H9 (cell line): ENCODE measurements at regions not wholly inside any gene's neighbourhood (a gene's known extent, or its start where the extent isn't known, plus 50 kb on each side); places are given as distances from the start of the nearest gene placed in this dataset.

ENCODE experiments used
- DNase-seq: peaks from one replicate; pipeline ENCODE4 v3.0.0-alpha.2; 2017
- H2AFZ ChIP-seq: one replicate; pipeline ENCODE4 v1.6.1; 2013; ENCODE audit warnings: mild to moderate bottlenecking, low read length, control low read depth, moderate library complexity
- H2AK5ac ChIP-seq: 2 replicates; pipeline ENCODE4 v1.6.1; 2013; ENCODE audit warnings: low read length, control low read depth, mixed read lengths; ENCODE audit not compliant: insufficient read length
- H2BK120ac ChIP-seq: one replicate; pipeline ENCODE4 v1.6.1; 2013; ENCODE audit warnings: low read depth, mild to moderate bottlenecking, low read length, control low read depth, inconsistent platforms; ENCODE audit not compliant: poor library complexity, severe bottlenecking
- H2BK12ac ChIP-seq: 2 replicates; pipeline ENCODE4 v1.6.1; 2013; ENCODE audit warnings: low read length, control low read depth, mixed read lengths, low read depth; ENCODE audit not compliant: insufficient read length
- H2BK15ac ChIP-seq: 2 replicates; pipeline ENCODE4 v1.6.1; 2013; ENCODE audit warnings: low read depth, low read length, control low read depth
- H2BK20ac ChIP-seq: one replicate; pipeline ENCODE4 v1.6.1; 2013; ENCODE audit warnings: low read depth, mild to moderate bottlenecking, low read length, control low read depth, inconsistent platforms; ENCODE audit not compliant: poor library complexity, severe bottlenecking
- H2BK5ac ChIP-seq: 2 replicates; pipeline ENCODE4 v1.6.1; 2013; ENCODE audit warnings: low read length, control low read depth, mixed read lengths; ENCODE audit not compliant: insufficient read length
- H3K14ac ChIP-seq: 2 replicates; pipeline ENCODE4 v1.6.1; 2013; ENCODE audit warnings: low read length, control low read depth; ENCODE audit not compliant: insufficient read depth
- H3K18ac ChIP-seq: 2 replicates; pipeline ENCODE4 v1.6.1; 2013; ENCODE audit warnings: low read depth, mild to moderate bottlenecking, mixed read lengths, low read length, control low read depth; ENCODE audit not compliant: insufficient read length
- H3K23ac ChIP-seq: 2 replicates; pipeline ENCODE4 v1.6.1; 2013; ENCODE audit warnings: low read length, control low read depth, mixed read lengths, low read depth; ENCODE audit not compliant: insufficient read length
- H3K23me2 ChIP-seq: 2 replicates; pipeline ENCODE4 v1.6.1; 2013; ENCODE audit warnings: low read depth, mild to moderate bottlenecking, mixed read lengths, low read length, control low read depth; ENCODE audit not compliant: insufficient read length, poor library complexity, severe bottlenecking
- H3K27ac ChIP-seq: 2 replicates; pipeline ENCODE4 v1.5.1; 2013; ENCODE audit warnings: low read length, control low read depth, mixed read lengths, low read depth; ENCODE audit not compliant: insufficient read length
- H3K27me3 ChIP-seq: 2 replicates; pipeline ENCODE4 v1.6.1; 2013; ENCODE audit warnings: low read length, control low read depth, inconsistent platforms; ENCODE audit not compliant: insufficient read depth
- H3K4ac ChIP-seq: 2 replicates; pipeline ENCODE4 v1.6.1; 2013; ENCODE audit warnings: low read depth, mild to moderate bottlenecking, control low read depth, inconsistent platforms, low read length, moderate library complexity
- H3K4me1 ChIP-seq: 2 replicates; pipeline ENCODE4 v1.6.1; 2013; ENCODE audit warnings: low read length, control low read depth, inconsistent platforms; ENCODE audit not compliant: insufficient read depth
- H3K4me2 ChIP-seq: 2 replicates; pipeline ENCODE4 v1.6.1; 2013; ENCODE audit warnings: low read length, control low read depth, mixed read lengths; ENCODE audit not compliant: insufficient read length, insufficient read depth
- H3K56ac ChIP-seq: 2 replicates; pipeline ENCODE4 v1.6.1; 2013; ENCODE audit warnings: low read depth, mild to moderate bottlenecking, mixed read lengths, low read length, control low read depth; ENCODE audit not compliant: insufficient read length
- H3K79me1 ChIP-seq: 2 replicates; pipeline ENCODE4 v1.6.1; 2013; ENCODE audit warnings: low read depth, mild to moderate bottlenecking, moderate library complexity, low read length, control low read depth, inconsistent platforms; ENCODE audit not compliant: insufficient read depth, poor library complexity, severe bottlenecking
- H3K79me2 ChIP-seq: 2 replicates; pipeline ENCODE4 v1.6.1; 2013; ENCODE audit warnings: low read length, control low read depth, inconsistent platforms; ENCODE audit not compliant: insufficient read depth
- H3K9ac ChIP-seq: 2 replicates; pipeline ENCODE4 v1.6.1; 2013; ENCODE audit warnings: low read length, control low read depth, mixed read lengths; ENCODE audit not compliant: insufficient read length; ENCODE audit errors: extremely low read depth
- H3K9me3 ChIP-seq: one replicate; pipeline ENCODE4 v1.6.1; 2013; ENCODE audit warnings: low read depth, low read length, inconsistent platforms; ENCODE audit not compliant: control insufficient read depth
- H3T11ph ChIP-seq: one replicate; pipeline ENCODE4 v1.6.1; 2013; ENCODE audit warnings: mild to moderate bottlenecking, low read length, control low read depth, inconsistent platforms
- H4K20me1 ChIP-seq: one replicate; pipeline ENCODE4 v1.6.1; 2013; ENCODE audit not compliant: control insufficient read depth, insufficient read length, insufficient read depth
- H4K5ac ChIP-seq: 2 replicates; pipeline ENCODE4 v1.6.1; 2013; ENCODE audit warnings: low read depth, mild to moderate bottlenecking, mixed read lengths, low read length, control low read depth; ENCODE audit not compliant: insufficient read length
- H4K8ac ChIP-seq: replicated peaks from 2 replicates; pipeline ENCODE4 v1.6.1; 2013; ENCODE audit warnings: low read length, control low read depth, mixed read lengths, low read depth; ENCODE audit not compliant: insufficient read length
- H4K91ac ChIP-seq: 2 replicates; pipeline ENCODE4 v1.6.1; 2013; ENCODE audit warnings: low read depth, mild to moderate bottlenecking, moderate library complexity, mixed read lengths, low read length, control low read depth; ENCODE audit not compliant: insufficient read length
- H3K27ac Mint-ChIP-seq, 3 experiments: 2 replicates in 2 of 3; 3 replicates in 1 of 3; pipeline ENCODE4 v1.8.0; 2020 to 2021; ENCODE audit warnings: mixed read lengths in 3 of 3, mild to moderate bottlenecking in 1 of 3, moderate library complexity in 1 of 3
- H3K27me3 Mint-ChIP-seq: 2 replicates; pipeline ENCODE4 v1.8.0; 2021; ENCODE audit warnings: low read depth, mild to moderate bottlenecking, moderate library complexity, mixed read lengths
- H3K36me3 Mint-ChIP-seq, 3 experiments: 2 replicates in 2 of 3; 3 replicates in 1 of 3; pipeline ENCODE4 v1.8.0; 2020 to 2021; ENCODE audit warnings: low read depth in 3 of 3, mixed read lengths in 3 of 3; ENCODE audit not compliant: insufficient read depth in 1 of 3
- H3K4me1 Mint-ChIP-seq, 2 experiments: 2 replicates each; pipeline ENCODE4 v1.8.0; 2020; ENCODE audit warnings: mixed read lengths in 2 of 2
- H3K4me3 Mint-ChIP-seq, 2 experiments: 2 replicates in 1 of 2; 3 replicates in 1 of 2; pipeline ENCODE4 v1.8.0; 2020 to 2021; ENCODE audit warnings: mild to moderate bottlenecking in 2 of 2, mixed read lengths in 2 of 2, moderate library complexity in 1 of 2
- H3K9me3 Mint-ChIP-seq, 2 experiments: 2 replicates in 1 of 2; 3 replicates in 1 of 2; pipeline ENCODE4 v1.8.0; 2020; ENCODE audit warnings: mild to moderate bottlenecking in 2 of 2, mixed read lengths in 2 of 2, moderate library complexity in 1 of 2
- WGBS: extraction: QIAGEN DNeasy Blood & Tissue Kit; methylation state at CpG from one replicate; pipeline ENCODE4 v1.1.7; 2013; ENCODE audit warnings: missing lambda C conversion rate, low lambda C conversion rate, mixed read lengths; ENCODE audit not compliant: insufficient read length; ENCODE audit errors: extremely low coverage; 5-methylcytosine and 5-hydroxymethylcytosine counted together
- TF ChIP-seq, protein P1 (sequence below): fragments of 200-600 bp; sonication (generic); conservative IDR thresholded peaks from 3 replicates; pipeline ENCODE4 v1.8.0; 2021; ENCODE audit warnings: antibody characterized with exemption, mild to moderate bottlenecking

DNA sequence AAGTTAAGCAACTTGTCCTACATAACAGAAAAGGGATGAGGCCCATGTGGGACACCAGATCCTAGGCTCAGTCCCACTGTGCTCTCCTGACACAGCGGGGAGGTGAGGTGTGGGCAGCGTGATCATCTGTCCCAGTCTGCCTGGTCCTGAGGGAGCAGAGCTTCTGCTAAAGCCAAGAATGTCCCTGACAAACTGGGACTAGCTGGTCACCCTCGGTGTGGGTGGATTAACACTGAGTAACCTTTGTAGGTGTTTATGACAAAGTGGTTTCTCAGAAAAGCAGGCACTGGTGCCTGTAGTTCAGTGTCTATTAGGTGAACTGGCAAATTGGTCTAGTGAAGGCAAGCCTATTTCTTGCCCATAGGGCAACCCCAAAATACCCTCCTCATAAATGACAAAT lies 127.8 kb upstream of the HABP2 start:
- Histone ChIP-seq H4K8ac (no peak overlapping the region), H4K5ac (no peak overlapping the region), H3K4me1 (no peaks in the 10 kb centered on the region), H4K91ac (no peak overlapping the region), H2BK5ac (no peak overlapping the region), H3K4me2 (no peak overlapping the region), H2BK15ac (no peak overlapping the region), H3K79me2 (no peaks in the 10 kb centered on the region), H4K20me1 (no peaks in the 10 kb centered on the region), H3K56ac (no peak overlapping the region), H2BK20ac (no peak overlapping the region), H2BK120ac (no peak overlapping the region), H2BK12ac (no peak overlapping the region), H3K9ac (no peak overlapping the region), H3K9me3 (no peaks in the 10 kb centered on the region), H3K18ac (no peak overlapping the region), H3K23ac (no peak overlapping the region), H3K79me1 (no peaks in the 10 kb centered on the region), H2AFZ (no peak overlapping the region), H3K23me2 (no peaks in the 10 kb centered on the region), H3K27me3 (no peaks in the 10 kb centered on the region), H3K14ac (no peak overlapping the region), H3K4ac (no peak overlapping the region), H3K27ac (no peak overlapping the region), H2AK5ac (no peak overlapping the region), H3T11ph (no peak overlapping the region)
- H3K4me3 Mint-ChIP-seq, result no peak overlapping the region
- H3K27ac Mint-ChIP-seq, result no peak overlapping the region
- H3K4me1 Mint-ChIP-seq, result no peaks in the 10 kb centered on the region
- H3K36me3 Mint-ChIP-seq, result peaks cover 0 to 3% (median 0%) of the 10 kb centered on the region in 3 experiments; a peak in 1 of 7 replicates
- no peak for DNase-seq
- TF ChIP-seq, protein P1, sequence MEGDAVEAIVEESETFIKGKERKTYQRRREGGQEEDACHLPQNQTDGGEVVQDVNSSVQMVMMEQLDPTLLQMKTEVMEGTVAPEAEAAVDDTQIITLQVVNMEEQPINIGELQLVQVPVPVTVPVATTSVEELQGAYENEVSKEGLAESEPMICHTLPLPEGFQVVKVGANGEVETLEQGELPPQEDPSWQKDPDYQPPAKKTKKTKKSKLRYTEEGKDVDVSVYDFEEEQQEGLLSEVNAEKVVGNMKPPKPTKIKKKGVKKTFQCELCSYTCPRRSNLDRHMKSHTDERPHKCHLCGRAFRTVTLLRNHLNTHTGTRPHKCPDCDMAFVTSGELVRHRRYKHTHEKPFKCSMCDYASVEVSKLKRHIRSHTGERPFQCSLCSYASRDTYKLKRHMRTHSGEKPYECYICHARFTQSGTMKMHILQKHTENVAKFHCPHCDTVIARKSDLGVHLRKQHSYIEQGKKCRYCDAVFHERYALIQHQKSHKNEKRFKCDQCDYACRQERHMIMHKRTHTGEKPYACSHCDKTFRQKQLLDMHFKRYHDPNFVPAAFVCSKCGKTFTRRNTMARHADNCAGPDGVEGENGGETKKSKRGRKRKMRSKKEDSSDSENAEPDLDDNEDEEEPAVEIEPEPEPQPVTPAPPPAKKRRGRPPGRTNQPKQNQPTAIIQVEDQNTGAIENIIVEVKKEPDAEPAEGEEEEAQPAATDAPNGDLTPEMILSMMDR, result no peak
- WGBS, result no CpG with 5 or more reads among the region's 3 CpGs
- peaks cover 5% of the 10 kb centered on the region in 2 experiments; a peak in 4 of 5 replicates for H3K9me3 Mint-ChIP-seq
- peaks cover 30% of the 10 kb centered on the region for H3K27me3 Mint-ChIP-seq
